ENCODE measurements at regions not wholly inside any gene's neighbourhood (a gene's known extent, or its start where the extent isn't known, plus 50 kb on each side); places are given as distances from the start of the nearest gene placed in this dataset.

DNA sequence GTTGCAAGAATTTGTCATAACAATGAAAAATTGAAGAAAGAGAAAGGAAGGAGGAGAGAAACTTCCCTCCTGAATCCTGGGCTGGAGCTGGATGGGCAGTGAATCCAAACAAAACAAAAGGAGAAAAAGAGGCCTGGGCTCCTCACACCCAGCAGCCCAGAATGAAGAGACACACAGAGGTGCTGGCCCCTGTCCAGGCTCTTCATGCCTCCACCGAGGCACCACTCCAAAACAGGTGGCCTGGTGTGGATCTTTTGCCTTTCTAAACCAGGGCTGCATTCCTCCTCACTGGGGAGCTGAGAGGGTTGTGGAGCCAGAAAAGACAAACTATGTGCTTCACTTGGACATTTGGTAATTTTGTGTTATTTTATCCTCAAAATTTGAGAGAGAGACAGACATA, 76.0 kb downstream of the FAM124B start:
- intact Hi-C loops (cut with micrococcal nuclease), result no loop called here

- intact Hi-C loops (cut with micrococcal nuclease), result no loop called here
Observed at GRCh38 chr2:224324604-224325003, 77.3 kb downstream of the FAM124B start.

GRCh38 chr2:224320660-224321059, 81.2 kb downstream of the FAM124B start:
- intact Hi-C loops (cut with micrococcal nuclease), result no loop called here

- intact Hi-C loops (cut with micrococcal nuclease), result no loop called here
Observed at GRCh38 chr2:224319750-224320149, 82.2 kb downstream of the FAM124B start.

- intact Hi-C loops (cut with micrococcal nuclease), result no loop called here
Observed at GRCh38 chr2:224312741-224313140, 89.2 kb downstream of the FAM124B start.

GRCh38 chr2:224310943-224311625, 90.8 kb downstream of the FAM124B start:
- intact Hi-C loops (cut with micrococcal nuclease), result no loop called here

DNA sequence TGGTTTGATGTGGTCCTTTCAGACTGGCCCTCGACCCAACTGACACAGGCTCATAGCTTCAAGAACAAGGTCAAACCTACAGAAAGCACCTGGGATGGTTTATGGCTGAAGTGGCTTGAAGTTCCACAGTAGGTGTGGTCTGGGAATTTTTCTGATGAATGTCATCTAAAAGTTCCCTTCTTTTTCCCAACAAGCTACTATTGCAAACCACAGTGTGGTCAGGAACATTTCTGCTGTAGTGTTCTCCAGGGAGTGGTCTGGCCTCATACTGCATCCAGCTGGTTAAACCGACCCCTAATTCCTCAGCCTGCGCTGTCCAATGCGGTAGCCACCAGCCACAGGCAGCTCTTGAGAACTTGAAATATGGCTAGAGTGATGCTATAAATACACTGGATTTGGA, 92.7 kb downstream of the FAM124B start:
- intact Hi-C loops (cut with micrococcal nuclease), result no loop called here

DNA sequence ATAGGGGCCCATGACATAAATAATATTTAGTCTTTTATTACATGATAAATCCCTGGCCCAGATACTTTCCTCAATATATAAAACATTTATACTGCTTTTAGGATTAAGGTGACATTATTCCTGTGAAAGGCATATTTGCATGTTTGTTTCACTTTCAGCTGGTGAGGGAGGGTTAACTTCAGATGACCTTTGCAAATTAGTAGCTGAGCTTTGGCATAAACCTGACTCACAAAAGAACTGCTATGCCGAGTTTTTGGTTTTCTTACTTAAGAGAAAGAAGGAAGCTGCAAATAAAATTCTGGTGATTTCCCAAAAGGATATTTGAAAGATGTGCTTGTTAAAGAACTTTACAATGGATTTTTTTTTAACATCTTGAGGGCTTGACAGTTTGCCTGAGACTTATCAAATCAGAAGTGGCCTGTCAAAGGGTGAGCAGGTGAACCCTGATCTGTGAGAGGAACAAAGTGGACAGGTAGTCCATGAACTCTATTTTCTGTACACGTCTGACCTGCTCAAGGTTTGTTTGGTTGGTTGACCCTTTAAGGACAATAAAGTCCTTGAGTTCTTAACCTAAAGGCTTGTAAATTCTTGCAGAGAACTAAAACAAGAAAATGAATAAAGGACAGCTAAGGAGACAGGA, 93.5 kb downstream of the FAM124B start:
- intact Hi-C loops (cut with micrococcal nuclease), result no loop called here

DNA sequence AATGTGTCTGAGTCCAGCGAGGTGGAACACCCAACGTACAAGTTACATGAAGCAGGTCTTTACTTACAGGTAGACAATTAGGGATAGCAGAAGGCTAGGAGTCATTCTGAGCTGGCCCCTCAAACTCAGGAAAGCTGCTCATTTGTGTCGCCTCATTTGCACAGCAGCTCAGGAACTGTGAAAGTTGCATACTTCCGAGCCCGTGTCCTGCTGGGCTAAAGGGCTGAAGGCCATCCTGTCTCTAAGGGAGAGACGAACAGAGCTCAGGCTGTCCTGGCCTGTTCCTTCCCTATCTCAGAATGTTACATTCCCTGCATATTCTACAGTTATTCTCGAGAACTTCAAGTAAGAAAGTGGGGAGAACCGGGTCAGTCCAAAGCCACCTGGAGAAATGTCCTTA, 99.0 kb downstream of the FAM124B start:
- intact Hi-C loops (cut with micrococcal nuclease), result no loop called here

- intact Hi-C loops (cut with micrococcal nuclease), result no loop called here
Observed at GRCh38 chr2:224293976-224294375, 107.9 kb downstream of the FAM124B start.

- intact Hi-C loops (cut with micrococcal nuclease), result no loop called here
Observed at GRCh38 chr2:224287531-224287930, 114.4 kb downstream of the FAM124B start.

GRCh38 chr2:224286923-224287322, 115.0 kb downstream of the FAM124B start:
- intact Hi-C loops (cut with micrococcal nuclease), result no loop called here

GRCh38 chr2:224284134-224284946, 117.6 kb downstream of the FAM124B start:
- intact Hi-C loops (cut with micrococcal nuclease), result loop anchor here (1.0 kb wide), 4 partner anchors 291 to 557 kb away; no protein-coding TSS in a partner anchor

DNA sequence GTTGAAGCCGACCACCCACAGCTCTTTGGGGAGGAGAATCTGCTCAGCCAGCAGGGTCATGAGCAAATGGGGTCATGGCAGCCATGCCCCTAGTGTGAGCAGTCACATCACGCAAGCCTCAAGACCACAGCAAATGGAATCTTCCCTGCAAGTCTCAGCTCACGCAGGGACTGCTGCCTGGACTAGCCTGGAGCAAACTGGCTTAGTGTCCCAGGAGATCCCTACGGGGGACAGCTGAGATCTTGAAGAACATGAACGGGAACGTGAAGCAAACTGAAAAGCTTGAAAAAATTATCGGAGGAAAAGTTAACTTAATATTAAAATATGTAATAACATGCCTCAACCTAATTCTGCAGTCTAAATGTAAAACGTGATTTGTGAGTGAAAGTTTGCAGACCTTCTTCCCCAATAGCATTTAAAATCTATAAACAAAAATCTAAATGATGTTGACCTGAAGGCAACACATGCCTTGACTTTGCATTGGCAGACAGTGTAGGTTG, 118.4 kb downstream of the FAM124B start:
- intact Hi-C loops (cut with micrococcal nuclease), result no loop called here

- intact Hi-C loops (cut with micrococcal nuclease), result no loop called here
Observed at GRCh38 chr2:224281374-224281773, 120.5 kb downstream of the FAM124B start.

DNA sequence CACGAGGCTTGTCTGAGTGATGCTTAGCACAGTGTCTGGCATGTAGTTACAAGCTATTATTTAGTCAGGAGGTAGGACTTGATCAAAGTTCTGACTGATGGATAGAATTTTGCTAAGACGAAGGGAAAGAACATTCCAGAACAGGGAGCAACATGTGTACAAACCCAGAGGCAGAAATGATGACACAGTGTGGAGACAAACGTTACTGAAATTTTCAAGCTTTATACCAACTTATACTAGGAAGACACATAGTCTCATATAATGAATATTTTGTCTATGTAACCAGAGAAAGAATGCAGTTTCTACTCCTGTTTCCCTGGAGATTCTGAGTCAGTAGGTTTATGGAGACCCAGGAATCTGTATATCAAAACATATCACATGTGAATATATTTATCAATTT, 123.4 kb downstream of the FAM124B start:
- intact Hi-C loops (cut with micrococcal nuclease), result no loop called here

DNA sequence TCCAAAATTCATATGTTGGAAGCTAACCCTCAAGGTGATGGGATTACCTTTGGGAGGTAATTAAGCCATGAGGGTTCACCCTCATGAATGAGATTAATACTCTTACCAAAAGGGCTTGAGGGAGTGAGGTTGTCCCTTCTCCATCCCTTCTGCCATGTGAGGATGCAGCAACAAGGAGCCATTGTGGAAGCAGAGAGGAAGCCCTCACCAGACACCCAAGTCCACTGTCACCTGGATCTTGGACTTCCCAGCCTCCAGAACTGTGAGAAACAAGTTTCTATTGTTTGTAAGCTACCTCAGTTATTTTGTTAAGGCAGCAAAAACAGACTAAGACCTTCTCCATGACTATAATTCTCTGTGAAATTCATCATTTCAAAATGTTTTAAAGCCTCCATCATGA, 125.7 kb downstream of the FAM124B start:
- intact Hi-C loops (cut with micrococcal nuclease), result no loop called here

- intact Hi-C loops (cut with micrococcal nuclease), result no loop called here
Observed at GRCh38 chr2:224272237-224272910, 129.5 kb downstream of the FAM124B start.

- intact Hi-C loops (cut with micrococcal nuclease), result no loop called here
Observed at GRCh38 chr2:224271617-224272236, 130.2 kb downstream of the FAM124B start.

- intact Hi-C loops (cut with micrococcal nuclease), result no loop called here
Observed at GRCh38 chr2:224268441-224268840, 133.5 kb downstream of the FAM124B start.

DNA sequence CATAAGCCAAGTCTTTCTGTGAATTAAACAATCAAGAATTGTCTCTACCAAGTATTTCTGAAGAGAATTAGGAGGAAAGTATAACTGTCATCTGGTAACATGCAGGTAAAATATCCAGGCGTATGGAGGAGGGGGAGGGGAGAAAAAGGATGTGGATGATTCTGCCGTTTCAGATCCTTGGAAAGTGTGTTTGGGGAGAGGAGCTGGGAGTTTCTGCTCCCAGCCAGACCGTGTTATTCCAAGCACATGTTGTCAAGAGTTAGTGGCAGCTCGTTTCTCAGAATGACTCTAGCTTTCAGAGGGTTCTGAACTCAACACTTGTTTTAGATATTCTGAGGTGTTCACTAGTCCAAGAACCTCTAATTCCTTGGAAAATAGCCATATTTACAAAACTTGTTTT, 137.6 kb downstream of the FAM124B start:
- intact Hi-C loops (cut with micrococcal nuclease), result no loop called here

Measured in T-helper 2 cell treated with Interferon-gamma antibody and Interleukin-4, amounts not matched to agents 100 ng/mL and 5 ng/mL, for 36 hours (primary cell).